Stimulated activated CD4-positive, alpha-beta T cell treated with anti-CD3 and anti-CD28 coated beads, Interleukin-1b, Interleukin-23, amount 100 ng/mL, for 24 hours (primary cell): ENCODE measurements at regions not wholly inside any gene's neighbourhood (a gene's known extent, or its start where the extent isn't known, plus 50 kb on each side); places are given as distances from the start of the nearest gene placed in this dataset.

Experiments
- DNase-seq, 4 experiments: peaks; one replicate each; pipeline ENCODE4 v3.0.0-alpha.2; 2020; ENCODE audit warnings: low read depth in 4 of 4, low spot score in 1 of 4

GRCh38 chr4:20589436-20589835 is 110.8 kb upstream of the PACRGL start:
- no peak for DNase-seq

- no peak for DNase-seq
Observed at GRCh38 chr4:20590849-20591248, 109.4 kb upstream of the PACRGL start.

GRCh38 chr4:20591571-20591970 is 108.7 kb upstream of the PACRGL start:
- DNase-seq: no peak

- no peak for DNase-seq
Observed at GRCh38 chr4:20592013-20592412, 108.2 kb upstream of the PACRGL start.

- no peak for DNase-seq
Observed at GRCh38 chr4:20592663-20593062, 107.6 kb upstream of the PACRGL start.

DNA sequence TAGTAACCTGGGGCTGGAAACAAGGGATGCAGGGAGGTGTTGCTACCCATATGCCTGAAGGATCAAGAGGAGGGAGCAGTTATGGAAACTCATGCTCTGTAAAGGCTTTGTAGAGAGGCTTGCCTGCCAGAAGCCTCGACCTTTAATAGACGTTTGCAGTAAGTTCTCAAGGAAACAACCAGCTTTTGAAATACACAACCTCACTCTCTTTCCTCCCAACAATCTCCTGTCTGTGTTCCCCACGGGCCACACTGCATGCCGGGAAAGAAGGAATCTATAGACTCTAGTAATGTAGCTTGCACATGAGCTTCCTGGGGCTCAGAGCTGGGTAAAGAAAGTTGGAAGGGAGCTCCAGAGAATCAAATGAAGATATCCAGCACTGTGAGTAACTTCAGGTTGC is 101.6 kb upstream of the PACRGL start:
- DNase-seq: no peak

DNA sequence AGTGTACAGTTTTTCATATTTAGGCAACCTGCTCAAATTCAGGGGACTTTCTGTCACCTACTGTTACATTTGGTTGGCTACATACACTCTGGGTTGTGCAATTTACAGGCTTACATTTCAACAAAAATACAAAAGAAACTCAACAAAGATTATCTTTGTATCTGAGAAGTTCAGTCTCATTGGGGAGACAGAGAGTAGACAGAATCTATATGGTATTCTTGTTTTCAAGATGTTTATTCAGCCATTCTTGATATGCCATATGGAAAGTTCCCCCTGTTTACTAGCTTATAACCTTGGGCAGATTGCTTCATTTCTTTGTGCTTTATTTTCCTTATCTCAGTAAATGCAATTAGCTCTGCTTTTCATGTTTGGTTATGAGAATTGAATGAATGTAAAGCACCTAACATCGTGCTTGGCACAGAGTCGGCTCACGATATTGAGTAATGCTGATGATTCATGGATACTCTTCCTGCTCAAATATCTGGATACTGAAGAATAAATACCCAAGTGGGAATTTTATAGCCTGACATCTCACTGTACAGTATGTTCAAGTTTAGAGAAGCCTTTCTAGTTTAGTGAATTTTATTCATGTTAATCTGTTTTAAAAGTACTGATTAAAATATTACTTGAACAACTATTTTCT is 96.5 kb upstream of the PACRGL start:
- DNase-seq: no peak

- DNase-seq: no peak
Observed at GRCh38 chr4:20612313-20612712, 87.9 kb upstream of the PACRGL start.

DNA sequence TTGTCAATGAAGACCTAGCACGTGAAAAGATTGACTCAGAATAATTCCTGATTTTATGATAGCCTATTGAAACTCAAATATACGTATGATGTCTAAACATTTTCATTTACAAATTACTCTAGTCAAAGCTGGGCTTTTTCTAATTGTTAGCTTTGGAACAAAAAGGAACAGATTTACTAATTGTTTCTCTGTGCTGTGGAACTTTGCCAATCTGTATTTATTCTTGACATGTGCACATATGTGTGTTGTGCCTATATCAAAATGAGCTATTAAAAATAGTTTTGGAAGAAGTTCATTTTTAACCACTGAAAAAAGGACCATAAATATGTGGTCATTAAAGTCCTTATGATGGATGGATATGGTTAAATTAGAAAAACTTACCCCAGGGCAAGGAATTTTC is 85.4 kb upstream of the PACRGL start:
- no peak for DNase-seq

DNA sequence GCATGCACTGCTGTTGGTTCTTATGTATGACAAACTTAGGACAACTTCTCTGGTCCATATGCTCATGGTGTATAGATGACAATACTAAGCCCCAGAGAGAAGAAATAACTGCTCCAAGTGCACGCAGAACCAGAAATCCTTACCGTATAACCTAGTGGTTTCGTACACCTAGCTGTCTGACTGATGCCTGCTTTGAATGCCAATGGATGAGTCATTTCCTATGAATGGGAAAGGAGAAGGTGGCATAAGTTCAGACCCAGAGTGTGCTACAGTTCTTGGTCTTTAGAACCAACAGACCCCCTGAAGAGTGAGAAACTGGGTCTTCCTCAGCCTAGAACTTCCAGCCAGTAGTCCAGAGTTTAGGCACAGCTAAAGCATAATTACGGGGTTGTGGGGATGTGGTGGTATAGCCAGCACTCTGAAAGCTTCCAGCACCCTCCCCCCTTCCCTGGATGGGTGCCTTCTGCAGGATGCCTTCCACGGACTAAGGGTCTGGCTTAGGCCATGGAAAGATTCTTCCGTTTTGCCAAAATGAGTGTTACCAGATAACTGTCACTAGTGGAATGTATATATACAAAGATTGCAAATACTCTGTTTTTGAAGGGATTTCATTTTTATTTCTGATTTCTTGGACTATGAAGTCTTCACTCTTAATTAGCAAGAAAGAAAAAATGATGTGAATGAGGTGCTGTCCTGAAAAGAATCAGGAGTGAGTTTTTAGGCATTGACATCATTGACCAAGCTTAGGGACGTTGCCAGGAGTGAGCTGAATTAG is 84.6 kb upstream of the PACRGL start:
- no peak for DNase-seq

GRCh38 chr4:20616313-20616712 is 83.9 kb upstream of the PACRGL start:
- no peak for DNase-seq

GRCh38 chr4:20616848-20617247 is 83.4 kb upstream of the PACRGL start:
- DNase-seq: no peak

- no peak for DNase-seq
Observed at GRCh38 chr4:20617678-20618396, 82.4 kb upstream of the PACRGL start.

DNA sequence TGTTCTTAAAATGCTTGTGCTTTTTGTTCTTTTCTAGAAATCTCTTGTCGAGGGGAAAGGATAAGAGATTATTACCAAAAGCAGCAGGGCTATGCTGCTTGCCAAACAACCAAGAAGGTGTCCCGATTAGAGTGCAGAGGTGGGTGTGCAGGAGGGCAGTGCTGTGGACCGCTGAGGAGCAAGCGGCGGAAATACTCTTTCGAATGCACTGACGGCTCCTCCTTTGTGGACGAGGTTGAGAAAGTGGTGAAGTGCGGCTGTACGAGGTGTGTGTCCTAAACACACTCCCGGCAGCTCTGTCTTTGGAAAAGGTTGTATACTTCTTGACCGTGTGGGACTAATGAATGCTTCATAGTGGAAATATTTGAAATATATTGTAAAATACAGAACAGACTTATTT is 81.5 kb upstream of the PACRGL start:
- DNase-seq: no peak

DNA sequence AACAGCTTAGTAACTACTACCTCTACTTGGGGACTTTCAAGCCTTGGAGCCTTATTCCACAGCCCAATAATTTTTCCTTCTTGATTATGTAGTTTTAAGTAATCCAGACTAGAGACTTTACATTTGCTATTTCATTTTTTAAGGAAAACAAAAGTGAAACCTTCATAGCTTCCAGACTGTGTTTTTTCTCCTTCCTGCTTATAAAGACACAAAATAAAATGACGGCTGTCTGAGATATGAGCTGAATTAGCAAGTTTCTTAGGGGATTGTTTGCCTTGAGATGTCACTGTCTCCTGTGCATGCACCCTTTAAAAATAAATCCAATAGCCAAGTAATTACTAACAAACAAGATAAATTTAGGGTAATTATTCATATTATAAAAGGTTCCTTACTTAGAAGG is 78.8 kb upstream of the PACRGL start:
- DNase-seq: no peak

DNA sequence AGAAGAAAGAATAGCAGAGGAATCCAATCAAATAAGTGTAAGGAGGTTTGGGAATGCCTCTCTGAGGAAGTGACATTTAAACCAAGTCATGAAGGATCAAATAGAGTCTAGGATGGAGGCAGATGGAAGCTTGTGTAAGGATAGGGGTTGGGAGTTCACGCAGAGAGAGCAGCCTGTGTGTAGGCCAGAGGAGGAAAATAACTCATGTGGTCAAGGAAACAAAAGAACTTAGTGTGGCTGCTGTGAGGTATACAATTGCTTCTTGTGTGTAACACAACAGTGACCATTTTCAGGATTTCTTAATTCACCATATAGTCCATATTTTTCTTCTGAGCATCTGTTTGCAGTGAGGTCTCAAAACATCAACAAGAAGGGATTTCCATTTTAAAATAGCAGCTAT is 77.6 kb upstream of the PACRGL start:
- DNase-seq: no peak

- DNase-seq: no peak
Observed at GRCh38 chr4:20623939-20624338, 76.3 kb upstream of the PACRGL start.

- no peak for DNase-seq
Observed at GRCh38 chr4:20624793-20625374, 75.4 kb upstream of the PACRGL start.

DNA sequence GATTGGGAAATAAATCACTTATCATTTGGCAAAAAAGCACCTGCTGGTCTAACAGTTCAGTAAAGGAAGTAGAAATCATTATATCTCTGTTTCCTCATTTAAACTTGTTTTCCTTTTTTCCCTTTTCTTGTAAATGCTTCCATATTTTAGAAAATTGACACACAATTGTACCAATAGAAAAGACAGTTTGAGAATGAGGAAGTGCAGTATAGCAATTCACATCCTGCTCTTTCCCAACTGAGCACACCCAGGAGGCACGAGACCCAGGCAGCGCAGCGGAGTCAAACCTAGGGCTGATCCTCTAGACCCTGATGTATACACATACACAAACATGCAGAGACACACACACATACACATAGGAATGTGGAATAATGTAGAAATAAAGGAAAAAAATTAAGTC is 74.8 kb upstream of the PACRGL start:
- DNase-seq: no peak

DNA sequence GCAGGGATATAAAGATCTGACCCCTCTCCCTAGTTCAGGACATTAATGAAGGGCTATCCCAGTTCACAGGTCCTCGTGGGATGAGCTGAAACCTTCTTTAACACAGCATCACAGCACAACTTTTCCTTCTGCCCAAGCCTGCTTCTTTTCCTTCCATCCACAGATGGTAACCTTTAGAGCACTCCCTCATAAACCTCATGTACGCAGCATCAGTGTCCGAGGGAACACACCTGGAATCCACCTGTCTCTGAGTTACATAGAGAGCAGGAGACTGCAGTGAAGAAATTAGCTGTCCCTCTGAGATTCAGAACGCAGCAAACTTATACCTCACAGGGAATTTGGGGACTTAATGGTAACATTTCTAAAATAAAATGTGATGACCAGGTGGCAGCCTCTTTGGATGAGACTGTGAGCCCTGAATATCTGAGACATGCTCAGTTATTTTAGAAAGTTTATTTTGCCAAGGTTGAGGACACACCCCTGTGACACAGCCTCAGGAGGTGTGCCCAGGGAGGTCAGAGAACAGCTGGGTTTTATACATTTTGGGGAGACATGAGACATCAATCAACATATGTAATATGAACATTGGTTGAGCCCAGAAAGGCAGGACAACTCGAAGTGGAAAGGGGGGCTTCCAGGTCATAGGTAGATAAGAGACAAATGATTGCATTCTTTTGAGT is 73.8 kb upstream of the PACRGL start:
- no peak for DNase-seq

- DNase-seq: no peak
Observed at GRCh38 chr4:20627866-20628265, 72.4 kb upstream of the PACRGL start.
